ENCODE measurements at regions not wholly inside any gene's neighbourhood (a gene's known extent, or its start where the extent isn't known, plus 50 kb on each side); places are given as distances from the start of the nearest gene placed in this dataset.

- DNase-seq (no peak), ATAC-seq (no peak)
- H3K36me3 ChIP-seq, result no peaks in the 10 kb centered on the region
- intact Hi-C loops (cut with DNase I), result no loop called here
- no peaks in the 10 kb centered on the region for H3K4me1 ChIP-seq
- H3K9me3 ChIP-seq, result peaks cover 0 to 3% of the 10 kb centered on the region in 2 donors
- H3K27me3 ChIP-seq, result no peaks in the 10 kb centered on the region
- H3K4me3 ChIP-seq, result no peak overlapping the region
- TF ChIP-seq CTCF (IDR thresholded peaks at IDR 0.05), result no peak
- H3K27ac ChIP-seq, result no peak overlapping the region
These were observed 602.6 kb downstream of the EPM2A start for GRCh38 chr6:145132709-145133108.

GRCh38 chr6:145135702-145136101 is 599.6 kb downstream of the EPM2A start:
- Histone ChIP-seq H3K4me1 (no peaks in the 10 kb centered on the region), H3K4me3 (no peak overlapping the region), H3K27me3 (no peaks in the 10 kb centered on the region), H3K36me3 (no peaks in the 10 kb centered on the region), H3K27ac (no peak overlapping the region), H3K9me3 (no peaks in the 10 kb centered on the region)
- intact Hi-C loops (cut with DNase I), result no loop called here
- ATAC-seq (no peak), DNase-seq (no peak)
- TF ChIP-seq CTCF (IDR thresholded peaks at IDR 0.05), result no peak

- no peak overlapping the region for H3K27ac ChIP-seq
These were observed 597.9 kb downstream of the EPM2A start for GRCh38 chr6:145137425-145137824.

GRCh38 chr6:145138469-145139139 is 596.7 kb downstream of the EPM2A start:
- intact Hi-C loops (cut with DNase I), result no loop called here
- Histone ChIP-seq H3K4me1 (no peaks in the 10 kb centered on the region), H3K9me3 (no peaks in the 10 kb centered on the region), H3K36me3 (no peaks in the 10 kb centered on the region), H3K27ac (no peak overlapping the region), H3K27me3 (no peaks in the 10 kb centered on the region), H3K4me3 (no peak overlapping the region)
- TF ChIP-seq CTCF (IDR thresholded peaks at IDR 0.05), result no peak
- ATAC-seq, result peak; percentile 24
- DNase-seq, result no peak

More at GRCh38 chr6:145137425-145137824, 597.9 kb downstream of the EPM2A start:
- no peak overlapping the region for H3K4me3 ChIP-seq
- peak in 1 of 4 donors; percentile 7 for DNase-seq
- no peaks in the 10 kb centered on the region for H3K27me3 ChIP-seq
- no peaks in the 10 kb centered on the region for H3K4me1 ChIP-seq
- ATAC-seq, result peak; percentile 34
- H3K36me3 ChIP-seq, result no peaks in the 10 kb centered on the region
- no peak for TF ChIP-seq CTCF (IDR thresholded peaks at IDR 0.05)
- intact Hi-C loops (cut with DNase I), result no loop called here
- H3K9me3 ChIP-seq, result no peaks in the 10 kb centered on the region

- Histone ChIP-seq H3K4me1 (no peaks in the 10 kb centered on the region), H3K27me3 (no peaks in the 10 kb centered on the region), H3K27ac (no peak overlapping the region), H3K4me3 (no peak overlapping the region), H3K9me3 (no peaks in the 10 kb centered on the region), H3K36me3 (no peaks in the 10 kb centered on the region)
- intact Hi-C loops (cut with DNase I), result no loop called here
- DNase-seq (peak in 3 of 4 donors; percentile 14 to 39 (median 35)), ATAC-seq (peak; percentile 93)
- no peak for TF ChIP-seq CTCF (IDR thresholded peaks at IDR 0.05)
These were observed 596.0 kb downstream of the EPM2A start for GRCh38 chr6:145139140-145139850.
